ENCODE measurements at regions not wholly inside any gene's neighbourhood (a gene's known extent, or its start where the extent isn't known, plus 50 kb on each side); places are given as distances from the start of the nearest gene placed in this dataset.

- Histone ChIP-seq H3K27ac (ENCODE audit: low read depth, low read length) (no peak overlapping the region), H3K4me3 (ENCODE audit: low read length) (no peak overlapping the region)
- CTCF ChIA-PET = no interaction called here
Measured at GRCh38 chr4:163609019-163609418, 114.5 kb downstream of the TMA16 start.

GRCh38 chr4:163610648-163611047 is 116.2 kb downstream of the TMA16 start:
- Mint-ChIP-seq H3K36me3 (peaks cover 0 to 3% (median 0%) of the 10 kb centered on the region in 5 donors), H3K9me3 (peaks cover 0 to 6% (median 2%) of the 10 kb centered on the region in 11 donors), H3K27ac (peak overlapping the region in 1 of 9 donors; percentile 20), H3K4me1 (peaks cover 0 to 32% (median 26%) of the 10 kb centered on the region in 7 donors), H3K27me3 (peaks cover 0 to 27% (median 3%) of the 10 kb centered on the region in 5 donors), H3K4me3 (no peak overlapping the region)
- Histone ChIP-seq H3K4me1 (ENCODE audit: control insufficient read depth in 2 of 2, insufficient read depth in 2 of 2, low read length in 2 of 2) (no peaks in the 10 kb centered on the region), H3K27ac (ENCODE audit: low read depth, low read length) (no peak overlapping the region), H3K27me3 (ENCODE audit: control insufficient read depth in 2 of 2, insufficient read depth in 2 of 2, low read length in 2 of 2) (no peaks in the 10 kb centered on the region), H3K4me3 (ENCODE audit: low read length) (no peak overlapping the region), H3K36me3 (ENCODE audit: control insufficient read depth in 2 of 3, insufficient read depth in 3 of 3, low read length in 3 of 3) (no peaks in the 10 kb centered on the region), H3K9me3 (ENCODE audit: control insufficient read depth in 2 of 3, low read length in 3 of 3) (no peaks in the 10 kb centered on the region)
- ChIA-PET POLR2A (no interaction called here), CTCF (no interaction called here)
- no peak for DNase-seq
- intact Hi-C loops (cut with micrococcal nuclease) = no loop called here
- peak; percentile 44 for ATAC-seq

More at GRCh38 chr4:163609019-163609418, 114.5 kb downstream of the TMA16 start:
- Histone ChIP-seq H3K36me3 (ENCODE audit: control insufficient read depth in 2 of 3, insufficient read depth in 3 of 3, low read length in 3 of 3) (no peaks in the 10 kb centered on the region), H3K27me3 (ENCODE audit: control insufficient read depth in 2 of 2, insufficient read depth in 2 of 2, low read length in 2 of 2) (no peaks in the 10 kb centered on the region), H3K4me1 (ENCODE audit: control insufficient read depth in 2 of 2, insufficient read depth in 2 of 2, low read length in 2 of 2) (no peaks in the 10 kb centered on the region), H3K9me3 (ENCODE audit: control insufficient read depth in 2 of 3, low read length in 3 of 3) (no peaks in the 10 kb centered on the region)
- intact Hi-C loops (cut with micrococcal nuclease) = no loop called here
- Mint-ChIP-seq H3K4me1 (peaks cover 0 to 40% (median 26%) of the 10 kb centered on the region in 7 donors), H3K27me3 (peaks cover 0 to 23% (median 3%) of the 10 kb centered on the region in 5 donors), H3K9me3 (peaks cover 0 to 6% (median 0%) of the 10 kb centered on the region in 11 donors), H3K36me3 (no peaks in the 10 kb centered on the region), H3K4me3 (no peak overlapping the region), H3K27ac (no peak overlapping the region)
- DNase-seq (no peak), ATAC-seq (no peak)
- POLR2A ChIA-PET = no interaction called here

- Mint-ChIP-seq H3K27me3 (peaks cover 0 to 27% (median 3%) of the 10 kb centered on the region in 5 donors), H3K4me1 (peaks cover 0 to 32% (median 25%) of the 10 kb centered on the region in 7 donors)
- ATAC-seq = no peak
Measured at GRCh38 chr4:163611182-163611581, 116.7 kb downstream of the TMA16 start.

DNA sequence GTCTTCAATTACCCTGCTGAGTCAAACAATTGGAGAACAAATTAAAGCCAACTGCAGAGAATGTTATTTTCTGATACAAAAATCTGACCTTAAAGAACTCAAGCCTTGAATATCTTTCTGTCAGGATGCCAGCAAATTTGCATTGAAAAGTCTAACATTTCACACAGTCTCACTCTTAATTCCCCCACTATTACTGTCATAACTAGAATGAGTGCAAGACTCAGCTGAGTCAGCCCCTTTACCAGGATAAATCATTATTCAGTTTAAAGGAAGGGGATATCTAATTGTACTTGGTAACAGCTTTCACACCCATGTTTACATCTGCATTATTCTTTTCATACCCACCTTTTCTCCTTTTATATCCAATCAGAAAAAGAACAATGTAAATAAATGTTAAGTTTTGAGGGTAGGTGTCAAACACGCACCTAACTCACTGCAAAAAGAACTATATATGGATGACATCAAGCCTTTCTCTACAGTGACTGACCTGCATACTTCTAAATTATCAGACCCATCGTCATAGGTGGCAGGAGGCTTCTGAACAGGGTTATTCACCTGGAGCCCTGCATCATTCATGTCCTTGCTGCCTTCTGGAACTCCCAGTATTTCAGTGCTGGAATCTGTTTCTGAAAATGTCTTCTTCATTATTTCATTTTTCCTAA is 117.4 kb downstream of the TMA16 start:
- ChIA-PET POLR2A (no interaction called here), CTCF (no interaction called here)
- H3K27me3 ChIP-seq (ENCODE audit: control insufficient read depth in 2 of 2, insufficient read depth in 2 of 2, low read length in 2 of 2) = no peaks in the 10 kb centered on the region
- peaks cover 0 to 30% (median 22%) of the 10 kb centered on the region in 7 donors for H3K4me1 Mint-ChIP-seq
- peaks cover 0 to 27% (median 3%) of the 10 kb centered on the region in 5 donors for H3K27me3 Mint-ChIP-seq
- peaks cover 0 to 6% (median 2%) of the 10 kb centered on the region in 11 donors for H3K9me3 Mint-ChIP-seq
- intact Hi-C loops (cut with micrococcal nuclease) = no loop called here
- H3K4me3 ChIP-seq (ENCODE audit: low read length) = no peak overlapping the region
- H3K27ac ChIP-seq (ENCODE audit: low read depth, low read length) = no peak overlapping the region
- no peak for DNase-seq
- ATAC-seq = no peak
- no peak overlapping the region for H3K4me3 Mint-ChIP-seq
- H3K36me3 Mint-ChIP-seq = peaks cover 0 to 3% (median 0%) of the 10 kb centered on the region in 5 donors
- no peaks in the 10 kb centered on the region for H3K36me3 ChIP-seq (ENCODE audit: control insufficient read depth in 2 of 3, insufficient read depth in 3 of 3, low read length in 3 of 3)
- H3K4me1 ChIP-seq (ENCODE audit: control insufficient read depth in 2 of 2, insufficient read depth in 2 of 2, low read length in 2 of 2) = no peaks in the 10 kb centered on the region
- H3K9me3 ChIP-seq (ENCODE audit: control insufficient read depth in 2 of 3, low read length in 3 of 3) = no peaks in the 10 kb centered on the region
- H3K27ac Mint-ChIP-seq = no peak overlapping the region

More at GRCh38 chr4:163611182-163611581, 116.7 kb downstream of the TMA16 start:
- Mint-ChIP-seq H3K36me3 (peaks cover 0 to 3% (median 0%) of the 10 kb centered on the region in 5 donors), H3K27ac (no peak overlapping the region), H3K9me3 (peaks cover 0 to 6% (median 2%) of the 10 kb centered on the region in 11 donors), H3K4me3 (no peak overlapping the region)
- Histone ChIP-seq H3K27me3 (ENCODE audit: control insufficient read depth in 2 of 2, insufficient read depth in 2 of 2, low read length in 2 of 2) (no peaks in the 10 kb centered on the region), H3K4me3 (ENCODE audit: low read length) (no peak overlapping the region), H3K27ac (ENCODE audit: low read depth, low read length) (no peak overlapping the region), H3K9me3 (ENCODE audit: control insufficient read depth in 2 of 3, low read length in 3 of 3) (no peaks in the 10 kb centered on the region), H3K4me1 (ENCODE audit: control insufficient read depth in 2 of 2, insufficient read depth in 2 of 2, low read length in 2 of 2) (no peaks in the 10 kb centered on the region), H3K36me3 (ENCODE audit: control insufficient read depth in 2 of 3, insufficient read depth in 3 of 3, low read length in 3 of 3) (no peaks in the 10 kb centered on the region)
- intact Hi-C loops (cut with micrococcal nuclease) = no loop called here
- CTCF ChIA-PET = interaction anchor here (0.5 kb wide), 1 partner anchor 61 kb away, joined by 3 read pairs; no protein-coding TSS in a partner anchor
- POLR2A ChIA-PET = no interaction called here
- no peak for DNase-seq

GRCh38 chr4:163612762-163613161 is 118.3 kb downstream of the TMA16 start:
- Mint-ChIP-seq H3K36me3 (peaks cover 0 to 3% (median 0%) of the 10 kb centered on the region in 5 donors), H3K27ac (no peak overlapping the region), H3K9me3 (peaks cover 0 to 5% (median 2%) of the 10 kb centered on the region in 11 donors), H3K4me1 (peaks cover 0 to 22% (median 17%) of the 10 kb centered on the region in 7 donors), H3K4me3 (no peak overlapping the region), H3K27me3 (peaks cover 0 to 22% (median 0%) of the 10 kb centered on the region in 5 donors)
- no peak overlapping the region for H3K4me3 ChIP-seq (ENCODE audit: low read length)
- no peaks in the 10 kb centered on the region for H3K27me3 ChIP-seq (ENCODE audit: control insufficient read depth in 2 of 2, insufficient read depth in 2 of 2, low read length in 2 of 2)
- ATAC-seq (no peak), DNase-seq (no peak)
- H3K9me3 ChIP-seq (ENCODE audit: control insufficient read depth in 2 of 3, low read length in 3 of 3) = no peaks in the 10 kb centered on the region
- H3K27ac ChIP-seq (ENCODE audit: low read depth, low read length) = no peak overlapping the region
- POLR2A ChIA-PET = no interaction called here
- CTCF ChIA-PET = no interaction called here
- no peaks in the 10 kb centered on the region for H3K36me3 ChIP-seq (ENCODE audit: control insufficient read depth in 2 of 3, insufficient read depth in 3 of 3, low read length in 3 of 3)
- intact Hi-C loops (cut with micrococcal nuclease) = no loop called here
- H3K4me1 ChIP-seq (ENCODE audit: control insufficient read depth in 2 of 2, insufficient read depth in 2 of 2, low read length in 2 of 2) = no peaks in the 10 kb centered on the region

DNA sequence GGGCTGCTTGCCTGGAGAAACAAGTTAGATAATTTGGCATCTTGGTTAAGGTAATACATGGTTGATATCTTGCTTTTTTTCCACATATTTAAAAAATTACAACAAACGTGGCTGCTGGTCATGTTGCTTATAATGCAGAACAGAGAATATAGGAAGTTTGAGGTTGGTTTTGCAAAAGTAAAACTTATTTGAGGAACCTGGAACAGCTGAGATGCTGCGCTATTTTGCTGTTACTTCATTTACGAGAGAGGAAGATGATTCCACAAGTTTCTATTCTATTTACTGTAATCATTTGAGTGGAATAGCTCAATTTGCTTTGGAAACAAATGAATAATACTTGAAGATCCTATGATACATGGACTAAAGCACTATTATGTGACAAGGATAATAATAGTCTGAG is 118.9 kb downstream of the TMA16 start:
- H3K4me1 ChIP-seq (ENCODE audit: control insufficient read depth in 2 of 2, insufficient read depth in 2 of 2, low read length in 2 of 2) = no peaks in the 10 kb centered on the region
- H3K4me3 ChIP-seq (ENCODE audit: low read length) = no peak overlapping the region
- Mint-ChIP-seq H3K27ac (no peak overlapping the region), H3K9me3 (peaks cover 0 to 5% (median 2%) of the 10 kb centered on the region in 11 donors), H3K36me3 (peaks cover 0 to 3% (median 0%) of the 10 kb centered on the region in 5 donors), H3K4me3 (no peak overlapping the region), H3K4me1 (peaks cover 0 to 16% (median 11%) of the 10 kb centered on the region in 7 donors), H3K27me3 (peaks cover 0 to 22% (median 0%) of the 10 kb centered on the region in 5 donors)
- intact Hi-C loops (cut with micrococcal nuclease) = no loop called here
- ATAC-seq (peak; percentile 31), DNase-seq (no peak)
- no peak overlapping the region for H3K27ac ChIP-seq (ENCODE audit: low read depth, low read length)
- no peaks in the 10 kb centered on the region for H3K27me3 ChIP-seq (ENCODE audit: control insufficient read depth in 2 of 2, insufficient read depth in 2 of 2, low read length in 2 of 2)
- no peaks in the 10 kb centered on the region for H3K36me3 ChIP-seq (ENCODE audit: control insufficient read depth in 2 of 3, insufficient read depth in 3 of 3, low read length in 3 of 3)
- ChIA-PET CTCF (no interaction called here), POLR2A (no interaction called here)
- no peaks in the 10 kb centered on the region for H3K9me3 ChIP-seq (ENCODE audit: control insufficient read depth in 2 of 3, low read length in 3 of 3)

- Histone ChIP-seq H3K4me3 (ENCODE audit: low read length) (no peak overlapping the region), H3K4me1 (ENCODE audit: control insufficient read depth in 2 of 2, insufficient read depth in 2 of 2, low read length in 2 of 2) (no peaks in the 10 kb centered on the region), H3K36me3 (ENCODE audit: control insufficient read depth in 2 of 3, insufficient read depth in 3 of 3, low read length in 3 of 3) (no peaks in the 10 kb centered on the region), H3K9me3 (ENCODE audit: control insufficient read depth in 2 of 3, low read length in 3 of 3) (no peaks in the 10 kb centered on the region), H3K27me3 (ENCODE audit: control insufficient read depth in 2 of 2, insufficient read depth in 2 of 2, low read length in 2 of 2) (no peaks in the 10 kb centered on the region), H3K27ac (ENCODE audit: low read depth, low read length) (no peak overlapping the region)
- no peak overlapping the region for H3K27ac Mint-ChIP-seq
- peaks cover 0 to 20% (median 5%) of the 10 kb centered on the region in 5 donors for H3K27me3 Mint-ChIP-seq
- intact Hi-C loops (cut with micrococcal nuclease) = no loop called here
- ChIA-PET POLR2A (no interaction called here), CTCF (no interaction called here)
- no peak for ATAC-seq
- H3K4me1 Mint-ChIP-seq = peaks cover 0 to 5% (median 0%) of the 10 kb centered on the region in 7 donors
- H3K9me3 Mint-ChIP-seq = peaks cover 0 to 11% (median 2%) of the 10 kb centered on the region in 11 donors
- no peak overlapping the region for H3K4me3 Mint-ChIP-seq
- peaks cover 0 to 5% (median 3%) of the 10 kb centered on the region in 5 donors for H3K36me3 Mint-ChIP-seq
- no peak for DNase-seq
Measured at GRCh38 chr4:163614866-163615265, 120.4 kb downstream of the TMA16 start.
